Esophagus muscularis mucosa (tissue), 4 donors: ENCODE measurements at regions not wholly inside any gene's neighbourhood (a gene's known extent, or its start where the extent isn't known, plus 50 kb on each side); places are given as distances from the start of the nearest gene placed in this dataset.
"Not testable (repeated sequence)": the region's sequence is repeated elsewhere in the genome, so short reads cannot be mapped to it uniquely, and the experiment has no call there.

Source experiments
- DNase-seq: peaks from one replicate; pipeline ENCODE4 v3.0.0-alpha.2; 2017; ENCODE audit errors: extremely low spot score
- H3K27ac ChIP-seq, 4 donors: fragments of 200-600 bp; sonication (generic); replicated peaks in 1 of 4; 1 replicate in 3 of 4; 2 replicates in 1 of 4; pipeline ENCODE4 v1.5.1; 2016 to 2019; ENCODE audit warnings: mild to moderate bottlenecking in 1 of 4
- H3K27me3 ChIP-seq, 4 donors: fragments of 200-600 bp; sonication (generic); one replicate each; pipeline versions ENCODE4 v1.5.1 to v1.6.0; 2016 to 2019
- H3K36me3 ChIP-seq, 4 donors: fragments of 200-600 bp; sonication (generic); one replicate each; pipeline ENCODE4 v1.5.1; 2016 to 2019
- H3K4me1 ChIP-seq, 4 donors: fragments of 200-600 bp; sonication (generic); one replicate each; pipeline ENCODE4 v1.5.1; 2016 to 2019
- H3K4me3 ChIP-seq, 4 donors: fragments of 200-600 bp; sonication (generic); 1 replicate in 2 of 4; 2 replicates in 2 of 4; pipeline ENCODE4 v1.5.1; 2016 to 2019; ENCODE audit warnings: mild to moderate bottlenecking in 4 of 4, moderate library complexity in 1 of 4
- H3K9me3 ChIP-seq, 4 donors: fragments of 200-600 bp; sonication (generic); 1 replicate in 3 of 4; 2 replicates in 1 of 4; pipeline ENCODE4 v1.5.1; 2016 to 2019
- EP300 ChIP-seq: sonication (generic); formaldehyde crosslinking; IDR thresholded peaks from one replicate; pipeline ENCODE4 v1.6.1; 2017; ENCODE audit warnings: antibody characterized with exemption
- POLR2A ChIP-seq: fragments of 450-650 bp; IDR thresholded peaks from one replicate; pipeline ENCODE4 v1.6.1; 2017; ENCODE audit warnings: antibody characterized with exemption, moderate library complexity, mild to moderate bottlenecking, low read depth
- POLR2AphosphoS5 ChIP-seq, 2 donors: sonication (generic); formaldehyde crosslinking; IDR thresholded peaks; one replicate each; pipeline ENCODE4 v1.6.1; 2017; ENCODE audit warnings: antibody characterized with exemption in 2 of 2
- WGBS: methylation state at CpG from one replicate; pipeline ENCODE4 v1.1.5; 2018; 5-methylcytosine and 5-hydroxymethylcytosine counted together
- intact Hi-C: fragments of 100-400 bp; cut with DNase I; formaldehyde crosslinking; loops from one replicate; pipeline ENCODE4 v1.15.1; 2023
- TF ChIP-seq, protein P1 (sequence below), 3 experiments: fragments of 200-600 bp in 2 of 3; fragments of 450-650 bp in 1 of 3; sonication (generic) in 2 of 3; IDR thresholded peaks; one replicate each; pipeline ENCODE4 v1.5.1; 2017 to 2019; ENCODE audit warnings: antibody characterized with exemption in 3 of 3, mild to moderate bottlenecking in 2 of 3, moderate library complexity in 1 of 3

DNA sequence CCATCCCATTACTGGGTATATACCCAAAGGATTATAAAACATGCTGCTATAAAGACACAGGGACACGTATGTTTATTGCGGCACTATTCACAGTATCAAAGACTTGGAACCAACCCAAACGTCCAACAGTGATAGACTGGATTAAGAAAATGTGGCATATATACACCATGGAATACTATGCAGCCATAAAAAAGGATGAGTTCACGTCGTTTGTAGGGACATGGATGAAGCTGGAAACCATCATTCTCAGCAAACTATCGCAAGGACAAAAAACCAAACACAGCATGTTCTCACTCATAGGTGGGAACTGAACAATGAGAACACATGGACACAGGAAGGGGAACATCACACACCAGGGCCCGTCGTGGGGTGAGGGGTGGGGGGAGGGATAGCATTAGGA, 106.1 kb downstream of the CHD1L start:
- 91% methylated on average over 8 of the region's 8 CpGs for WGBS

DNA sequence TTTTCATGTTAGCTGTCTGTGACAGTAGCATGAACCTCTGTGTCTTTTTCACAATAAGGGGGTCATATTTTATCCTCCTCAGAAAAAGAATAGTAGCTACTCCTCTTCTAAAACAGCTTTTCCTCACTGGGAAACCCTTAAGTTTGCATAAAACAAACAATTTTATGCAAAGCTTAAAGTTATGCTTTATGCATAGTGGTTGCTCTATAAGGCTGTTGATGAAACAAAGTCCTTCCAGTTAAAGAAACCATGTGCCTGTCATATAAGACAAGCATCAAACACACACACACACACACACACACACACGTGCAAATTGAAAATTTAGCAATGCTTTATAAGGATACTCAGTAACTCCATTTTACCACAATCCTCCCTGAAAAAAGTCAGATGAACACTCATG, 107.0 kb downstream of the CHD1L start:
- no peak for TF ChIP-seq POLR2AphosphoS5 (IDR thresholded peaks at IDR 0.05)
- TF ChIP-seq, protein P1, sequence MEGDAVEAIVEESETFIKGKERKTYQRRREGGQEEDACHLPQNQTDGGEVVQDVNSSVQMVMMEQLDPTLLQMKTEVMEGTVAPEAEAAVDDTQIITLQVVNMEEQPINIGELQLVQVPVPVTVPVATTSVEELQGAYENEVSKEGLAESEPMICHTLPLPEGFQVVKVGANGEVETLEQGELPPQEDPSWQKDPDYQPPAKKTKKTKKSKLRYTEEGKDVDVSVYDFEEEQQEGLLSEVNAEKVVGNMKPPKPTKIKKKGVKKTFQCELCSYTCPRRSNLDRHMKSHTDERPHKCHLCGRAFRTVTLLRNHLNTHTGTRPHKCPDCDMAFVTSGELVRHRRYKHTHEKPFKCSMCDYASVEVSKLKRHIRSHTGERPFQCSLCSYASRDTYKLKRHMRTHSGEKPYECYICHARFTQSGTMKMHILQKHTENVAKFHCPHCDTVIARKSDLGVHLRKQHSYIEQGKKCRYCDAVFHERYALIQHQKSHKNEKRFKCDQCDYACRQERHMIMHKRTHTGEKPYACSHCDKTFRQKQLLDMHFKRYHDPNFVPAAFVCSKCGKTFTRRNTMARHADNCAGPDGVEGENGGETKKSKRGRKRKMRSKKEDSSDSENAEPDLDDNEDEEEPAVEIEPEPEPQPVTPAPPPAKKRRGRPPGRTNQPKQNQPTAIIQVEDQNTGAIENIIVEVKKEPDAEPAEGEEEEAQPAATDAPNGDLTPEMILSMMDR (IDR thresholded peaks at IDR 0.05): no peak
- TF ChIP-seq POLR2A: no peak
- no peak for TF ChIP-seq EP300
- intact Hi-C loops: no loop called here
- H3K27ac ChIP-seq: no peak overlapping the region
- H3K4me1 ChIP-seq: no peaks in the 10 kb centered on the region
- H3K27me3 ChIP-seq: no peaks in the 10 kb centered on the region
- 42% methylated on average over 1 of the region's 1 CpG for WGBS
- H3K4me3 ChIP-seq: no peak overlapping the region
- no peaks in the 10 kb centered on the region for H3K36me3 ChIP-seq
- H3K9me3 ChIP-seq: no peaks in the 10 kb centered on the region
- DNase-seq: no peak

More for the DNA sequence above, 106.1 kb downstream of the CHD1L start:
- H3K4me3 ChIP-seq, H3K36me3 ChIP-seq, H3K27me3 ChIP-seq, H3K4me1 ChIP-seq, DNase-seq, H3K27ac ChIP-seq, intact Hi-C loops, H3K9me3 ChIP-seq: not testable (repeated sequence)

DNA sequence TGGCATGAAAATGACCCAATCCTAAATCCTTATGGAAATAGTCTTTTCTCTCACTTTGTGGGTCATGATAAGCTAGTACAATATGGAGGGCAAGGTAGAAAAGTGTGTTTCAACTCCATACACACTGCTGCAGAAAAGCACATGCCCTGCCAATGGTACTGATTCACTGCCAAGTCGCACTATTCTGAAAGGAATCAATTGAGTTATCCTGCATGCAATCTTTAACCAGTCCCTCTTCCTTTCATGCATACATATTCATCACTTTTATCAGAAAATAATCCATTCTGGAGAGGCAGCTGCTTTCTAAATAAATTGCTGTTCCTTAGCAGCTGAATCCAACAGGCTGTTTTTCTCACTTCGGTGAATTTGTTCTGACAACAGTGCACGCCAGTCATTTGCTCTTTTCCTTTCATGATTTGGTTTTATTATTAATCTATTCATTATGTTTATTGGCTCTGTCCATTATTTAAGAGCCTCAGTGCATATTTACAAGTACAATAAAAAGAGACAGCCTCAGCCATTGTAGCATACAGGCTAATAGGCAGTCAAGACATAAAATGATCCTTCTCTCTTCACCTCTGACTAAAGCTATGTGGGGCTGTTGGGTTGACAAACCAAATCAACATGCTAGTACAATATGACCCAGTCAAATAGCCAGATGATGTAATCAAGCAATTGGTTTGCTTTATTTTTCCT, 108.8 kb downstream of the CHD1L start:
- 66% methylated on average over 3 of the region's 3 CpGs for WGBS
- Histone ChIP-seq H3K36me3 (no peaks in the 10 kb centered on the region), H3K27ac (no peak overlapping the region), H3K4me1 (no peaks in the 10 kb centered on the region), H3K27me3 (no peaks in the 10 kb centered on the region), H3K4me3 (no peak overlapping the region), H3K9me3 (no peaks in the 10 kb centered on the region)
- DNase-seq: no peak
- intact Hi-C loops: no loop called here
- TF ChIP-seq POLR2AphosphoS5 (IDR thresholded peaks at IDR 0.05): no peak
- no peak for TF ChIP-seq EP300
- no peak for TF ChIP-seq POLR2A
- TF ChIP-seq, protein P1 (IDR thresholded peaks at IDR 0.05): no peak

DNA sequence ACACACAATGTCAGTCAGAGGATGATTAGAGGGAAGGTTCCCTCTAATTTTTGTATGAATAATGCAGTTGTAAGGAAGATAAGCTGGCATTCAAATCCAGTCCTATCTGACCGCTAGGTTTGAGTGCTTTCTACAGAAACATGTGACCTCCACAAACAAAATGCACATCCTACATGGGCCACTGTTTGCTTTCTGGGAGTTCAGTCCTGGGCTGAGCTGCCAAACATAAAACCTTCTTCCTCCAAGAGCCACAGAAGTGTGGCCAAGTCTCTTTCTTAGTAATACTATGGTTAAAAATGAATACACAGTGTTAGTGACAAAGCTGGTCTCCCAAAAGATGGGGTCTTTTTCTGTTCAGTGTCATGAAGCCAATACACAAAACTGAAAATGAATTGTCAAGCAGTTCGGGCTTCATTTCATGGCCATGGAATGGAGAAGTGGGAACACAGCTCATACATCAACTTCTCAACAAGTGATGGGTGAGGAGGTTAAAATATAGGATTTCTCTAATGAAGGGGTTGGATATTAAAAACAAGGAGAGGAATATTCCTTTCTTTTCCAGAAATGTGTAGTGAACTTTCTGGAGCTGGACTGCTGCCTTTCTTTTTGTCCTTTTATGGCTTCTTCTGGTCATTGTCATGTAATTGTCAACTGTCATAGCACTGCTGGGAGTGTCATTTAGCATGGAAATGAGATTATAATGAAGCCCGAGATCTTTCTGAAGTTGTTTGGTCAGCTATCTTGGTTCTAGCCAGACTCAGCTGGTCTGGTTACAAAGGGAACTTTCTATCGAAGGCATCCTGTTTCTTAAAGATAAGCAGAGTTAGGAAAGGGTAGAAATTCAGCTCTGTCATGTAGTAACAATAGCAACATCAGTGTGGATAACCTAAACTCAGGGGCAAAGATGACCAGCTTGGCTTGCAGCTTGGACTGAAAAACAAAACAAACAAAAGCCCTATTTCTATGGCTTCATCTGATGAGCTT, 135.1 kb downstream of the CHD1L start:
- WGBS: 52% methylated on average over 4 of the region's 4 CpGs

DNA sequence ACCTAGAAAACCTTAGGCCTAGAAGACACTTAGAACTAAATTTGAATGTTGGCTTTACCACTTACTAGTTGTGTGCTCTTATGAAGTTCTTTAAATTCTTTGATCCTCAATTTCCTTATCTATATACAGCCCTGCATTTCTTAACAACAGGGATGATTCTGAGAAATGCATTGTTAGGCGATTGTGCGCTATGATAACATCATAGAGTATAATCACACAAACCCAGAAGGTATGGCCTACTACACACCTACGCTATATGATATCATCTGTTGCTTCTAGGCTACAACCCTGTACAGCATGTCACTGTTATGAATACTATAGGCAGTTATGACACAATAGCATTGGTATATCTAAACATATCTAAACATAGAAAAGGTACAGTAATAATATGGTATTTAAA, 137.4 kb downstream of the CHD1L start:
- no peaks in the 10 kb centered on the region for H3K27me3 ChIP-seq
- WGBS: 94% methylated on average over 3 of the region's 3 CpGs
- no peaks in the 10 kb centered on the region for H3K36me3 ChIP-seq
- no peaks in the 10 kb centered on the region for H3K9me3 ChIP-seq
- TF ChIP-seq POLR2A (no peak), EP300 (no peak), POLR2AphosphoS5 (IDR thresholded peaks at IDR 0.05) (no peak)
- TF ChIP-seq, protein P1 (IDR thresholded peaks at IDR 0.05): no peak
- H3K27ac ChIP-seq: no peak overlapping the region
- no peak for DNase-seq
- intact Hi-C loops: no loop called here
- no peaks in the 10 kb centered on the region for H3K4me1 ChIP-seq
- no peak overlapping the region for H3K4me3 ChIP-seq

More for the DNA sequence above, 135.1 kb downstream of the CHD1L start:
- no peaks in the 10 kb centered on the region for H3K36me3 ChIP-seq
- peaks cover 0 to 9% (median 0%) of the 10 kb centered on the region in 4 donors for H3K9me3 ChIP-seq
- no peak overlapping the region for H3K27ac ChIP-seq
- intact Hi-C loops: no loop called here
- no peaks in the 10 kb centered on the region for H3K27me3 ChIP-seq
- no peak for DNase-seq
- no peaks in the 10 kb centered on the region for H3K4me1 ChIP-seq
- H3K4me3 ChIP-seq: no peak overlapping the region
- TF ChIP-seq POLR2A (no peak), POLR2AphosphoS5 (IDR thresholded peaks at IDR 0.05) (no peak), EP300 (no peak)
- TF ChIP-seq, protein P1 (IDR thresholded peaks at IDR 0.05): no peak
